ENCODE measurements at regions not wholly inside any gene's neighbourhood (a gene's known extent, or its start where the extent isn't known, plus 50 kb on each side); places are given as distances from the start of the nearest gene placed in this dataset.
"Not testable (repeated sequence)": the region's sequence is repeated elsewhere in the genome, so short reads cannot be mapped to it uniquely, and the experiment has no call there.

- DNase-seq (ENCODE audit: extremely low spot score, unreplicated experiment), result no peak
- Mint-ChIP-seq H3K4me1 (ENCODE audit: unreplicated experiment) (no peaks in the 10 kb centered on the region), H3K4me3 (ENCODE audit: unreplicated experiment) (no peak overlapping the region), H3K27me3 (ENCODE audit: unreplicated experiment) (no peaks in the 10 kb centered on the region), H3K27ac (ENCODE audit: unreplicated experiment) (no peak overlapping the region), H3K9me3 (ENCODE audit: unreplicated experiment) (no peaks in the 10 kb centered on the region), H3K36me3 (ENCODE audit: unreplicated experiment) (peaks cover 2% of the 10 kb centered on the region)
- TF ChIP-seq CTCF (IDR thresholded peaks at IDR 0.05), result no peak
Measured at GRCh38 chr10:3568392-3568791, 216.6 kb downstream of the KLF6 start.

- H3K27ac Mint-ChIP-seq (ENCODE audit: unreplicated experiment), result no peak overlapping the region
- H3K27me3 Mint-ChIP-seq (ENCODE audit: unreplicated experiment), result no peaks in the 10 kb centered on the region
- H3K4me1 Mint-ChIP-seq (ENCODE audit: unreplicated experiment), result no peaks in the 10 kb centered on the region
- no peak for TF ChIP-seq CTCF (IDR thresholded peaks at IDR 0.05)
- no peak for DNase-seq (ENCODE audit: extremely low spot score, unreplicated experiment)
- H3K4me3 Mint-ChIP-seq (ENCODE audit: unreplicated experiment), result no peak overlapping the region
- no peaks in the 10 kb centered on the region for H3K9me3 Mint-ChIP-seq (ENCODE audit: unreplicated experiment)
- H3K36me3 Mint-ChIP-seq (ENCODE audit: unreplicated experiment), result peaks cover 2% of the 10 kb centered on the region
Measured at GRCh38 chr10:3567291-3567963, 217.6 kb downstream of the KLF6 start.

GRCh38 chr10:3566627-3567026 is 218.4 kb downstream of the KLF6 start:
- no peak for DNase-seq (ENCODE audit: extremely low spot score, unreplicated experiment)
- H3K36me3 Mint-ChIP-seq (ENCODE audit: unreplicated experiment), result peaks cover 2% of the 10 kb centered on the region
- H3K4me3 Mint-ChIP-seq (ENCODE audit: unreplicated experiment), result no peak overlapping the region
- no peaks in the 10 kb centered on the region for H3K27me3 Mint-ChIP-seq (ENCODE audit: unreplicated experiment)
- no peaks in the 10 kb centered on the region for H3K9me3 Mint-ChIP-seq (ENCODE audit: unreplicated experiment)
- H3K4me1 Mint-ChIP-seq (ENCODE audit: unreplicated experiment), result no peaks in the 10 kb centered on the region
- H3K27ac Mint-ChIP-seq (ENCODE audit: unreplicated experiment), result no peak overlapping the region
- no peak for TF ChIP-seq CTCF (IDR thresholded peaks at IDR 0.05)

DNA sequence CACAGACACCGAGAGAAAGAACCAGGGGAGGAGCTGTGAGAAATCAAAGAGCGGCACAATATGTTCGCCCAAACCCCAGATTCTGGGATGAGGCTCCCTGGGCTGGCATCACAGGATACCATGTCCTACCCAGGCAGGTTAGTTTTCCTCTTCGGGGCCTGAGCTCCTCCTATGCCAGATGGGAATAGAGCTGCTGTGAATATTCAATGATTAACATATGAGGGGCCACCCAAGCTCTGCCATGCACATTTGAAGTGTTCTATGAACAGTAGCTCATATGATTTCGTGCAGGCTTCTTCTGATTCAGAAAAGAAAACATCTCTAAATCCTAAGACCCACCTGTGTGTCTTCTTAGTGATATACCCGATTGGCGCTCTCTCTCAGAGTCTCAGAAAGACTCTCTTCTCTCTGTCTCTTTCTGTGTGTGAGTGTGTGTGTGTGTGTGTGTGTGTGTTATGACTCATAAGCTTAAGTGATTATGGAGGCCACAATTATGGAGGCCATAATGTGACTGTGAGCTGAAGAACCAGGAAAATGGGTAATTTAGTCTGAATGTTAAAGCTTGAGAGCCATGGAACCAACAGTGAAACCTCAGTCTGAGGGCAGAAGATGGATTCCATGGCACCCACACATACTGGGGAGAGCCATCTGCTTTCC is 220.5 kb downstream of the KLF6 start:
- Mint-ChIP-seq H3K9me3 (ENCODE audit: unreplicated experiment) (no peaks in the 10 kb centered on the region), H3K4me1 (ENCODE audit: unreplicated experiment) (no peaks in the 10 kb centered on the region), H3K27me3 (ENCODE audit: unreplicated experiment) (no peaks in the 10 kb centered on the region), H3K4me3 (ENCODE audit: unreplicated experiment) (no peak overlapping the region), H3K36me3 (ENCODE audit: unreplicated experiment) (peaks cover 2% of the 10 kb centered on the region), H3K27ac (ENCODE audit: unreplicated experiment) (no peak overlapping the region)
- no peak for DNase-seq (ENCODE audit: extremely low spot score, unreplicated experiment)
- TF ChIP-seq CTCF (IDR thresholded peaks at IDR 0.05), result no peak

- TF ChIP-seq CTCF (IDR thresholded peaks at IDR 0.05), result no peak
- H3K4me3 Mint-ChIP-seq (ENCODE audit: unreplicated experiment), result no peak overlapping the region
- H3K4me1 Mint-ChIP-seq (ENCODE audit: unreplicated experiment), result no peaks in the 10 kb centered on the region
- H3K27ac Mint-ChIP-seq (ENCODE audit: unreplicated experiment), result no peak overlapping the region
- no peak for DNase-seq (ENCODE audit: extremely low spot score, unreplicated experiment)
- no peaks in the 10 kb centered on the region for H3K9me3 Mint-ChIP-seq (ENCODE audit: unreplicated experiment)
- no peaks in the 10 kb centered on the region for H3K27me3 Mint-ChIP-seq (ENCODE audit: unreplicated experiment)
- H3K36me3 Mint-ChIP-seq (ENCODE audit: unreplicated experiment), result peaks cover 2% of the 10 kb centered on the region
Measured at GRCh38 chr10:3563298-3563697, 221.7 kb downstream of the KLF6 start.

DNA sequence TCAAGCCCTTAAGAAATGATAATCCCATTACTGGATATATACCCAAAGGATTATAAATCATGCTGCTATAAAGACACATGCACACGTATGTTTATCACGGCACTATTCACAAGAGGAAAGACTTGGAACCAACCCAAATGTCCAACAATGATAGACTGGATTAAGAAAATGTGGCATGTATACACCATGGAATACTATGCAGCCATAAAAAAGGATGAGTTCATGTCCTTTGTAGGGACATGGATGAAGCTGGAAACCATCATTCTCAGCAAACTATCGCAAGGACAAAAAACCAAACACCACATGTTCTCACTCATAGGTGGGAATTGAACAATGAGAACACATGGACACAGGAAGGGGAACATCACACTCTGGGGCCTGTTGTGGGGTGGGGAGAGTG is 224.4 kb downstream of the KLF6 start:
- not testable (repeated sequence) for H3K36me3 Mint-ChIP-seq (ENCODE audit: unreplicated experiment); H3K27ac Mint-ChIP-seq (ENCODE audit: unreplicated experiment); H3K4me1 Mint-ChIP-seq (ENCODE audit: unreplicated experiment); H3K27me3 Mint-ChIP-seq (ENCODE audit: unreplicated experiment); DNase-seq (ENCODE audit: extremely low spot score, unreplicated experiment); H3K4me3 Mint-ChIP-seq (ENCODE audit: unreplicated experiment); H3K9me3 Mint-ChIP-seq (ENCODE audit: unreplicated experiment)

Data from osteocyte (in vitro differentiated cells).